Peyer's patch (tissue), 4 donors: ENCODE measurements at regions not wholly inside any gene's neighbourhood (a gene's known extent, or its start where the extent isn't known, plus 50 kb on each side); places are given as distances from the start of the nearest gene placed in this dataset.
A peak's percentile ranks its signal among the peaks of the same experiment; 100 is the strongest.

Source experiments
- DNase-seq, 3 donors: peaks; one replicate each; pipeline ENCODE4 v3.0.0-alpha.2; 2017 to 2019
- H3K27ac ChIP-seq, 4 donors: fragments of 200-600 bp; sonication (generic); one replicate each; pipeline ENCODE4 v1.5.1; 2016 to 2019
- H3K27me3 ChIP-seq, 2 donors: fragments of 200-600 bp; sonication (generic); one replicate each; pipeline ENCODE4 v1.5.1; 2019
- H3K36me3 ChIP-seq, 3 donors: fragments of 200-600 bp; sonication (generic); one replicate each; pipeline ENCODE4 v1.5.1; 2016 to 2019
- H3K4me1 ChIP-seq, 4 donors: fragments of 200-600 bp; sonication (generic); one replicate each; pipeline ENCODE4 v1.5.1; 2016 to 2019
- H3K4me3 ChIP-seq, 4 donors: fragments of 200-600 bp; sonication (generic); 1 replicate in 3 of 4; 2 replicates in 1 of 4; pipeline ENCODE4 v1.5.1; 2016 to 2019; ENCODE audit warnings: mild to moderate bottlenecking in 1 of 4
- H3K9me3 ChIP-seq, 4 donors: fragments of 200-600 bp; sonication (generic); one replicate each; pipeline ENCODE4 v1.5.1; 2016 to 2019; ENCODE audit warnings: mild to moderate bottlenecking in 1 of 4
- CTCF ChIP-seq, 6 experiments: fragments of 450-650 bp in 4 of 6; fragments of 200-600 bp in 2 of 6; sonication (generic) in 1 of 6; IDR thresholded peaks; one replicate each; pipeline ENCODE4 v1.5.1; 2017 to 2019; ENCODE audit warnings: antibody characterized with exemption in 6 of 6, mild to moderate bottlenecking in 3 of 6, moderate library complexity in 1 of 6
- POLR2A ChIP-seq, 2 donors: fragments of 450-650 bp; IDR thresholded peaks; one replicate each; pipeline ENCODE4 v1.5.1; 2017; ENCODE audit warnings: antibody characterized with exemption in 2 of 2, mild to moderate bottlenecking in 2 of 2, moderate library complexity in 2 of 2

- H3K27ac ChIP-seq, result peak overlapping the region in 3 of 4 donors; percentile 15 to 48 (median 48)
- no peak for DNase-seq
- no peak overlapping the region for H3K4me3 ChIP-seq
Observed at GRCh38 chr6:137690721-137691120, 176.3 kb upstream of the TNFAIP3 start.

GRCh38 chr6:137692308-137692707 is 174.8 kb upstream of the TNFAIP3 start:
- no peak for TF ChIP-seq POLR2A (IDR thresholded peaks at IDR 0.05)
- TF ChIP-seq CTCF (IDR thresholded peaks at IDR 0.05), result no peak
- no peak overlapping the region for H3K4me3 ChIP-seq
- no peak for DNase-seq
- H3K27me3 ChIP-seq, result no peaks in the 10 kb centered on the region
- H3K36me3 ChIP-seq, result no peaks in the 10 kb centered on the region
- H3K27ac ChIP-seq, result no peak overlapping the region
- peaks cover 0 to 24% (median 0%) of the 10 kb centered on the region in 4 donors for H3K4me1 ChIP-seq
- no peaks in the 10 kb centered on the region for H3K9me3 ChIP-seq

More at GRCh38 chr6:137690721-137691120, 176.3 kb upstream of the TNFAIP3 start:
- Histone ChIP-seq H3K36me3 (no peaks in the 10 kb centered on the region), H3K27me3 (no peaks in the 10 kb centered on the region), H3K4me1 (peaks cover 0 to 17% (median 0%) of the 10 kb centered on the region in 4 donors), H3K9me3 (no peaks in the 10 kb centered on the region)
- TF ChIP-seq CTCF (IDR thresholded peaks at IDR 0.05) (no peak), POLR2A (IDR thresholded peaks at IDR 0.05) (no peak)

DNA sequence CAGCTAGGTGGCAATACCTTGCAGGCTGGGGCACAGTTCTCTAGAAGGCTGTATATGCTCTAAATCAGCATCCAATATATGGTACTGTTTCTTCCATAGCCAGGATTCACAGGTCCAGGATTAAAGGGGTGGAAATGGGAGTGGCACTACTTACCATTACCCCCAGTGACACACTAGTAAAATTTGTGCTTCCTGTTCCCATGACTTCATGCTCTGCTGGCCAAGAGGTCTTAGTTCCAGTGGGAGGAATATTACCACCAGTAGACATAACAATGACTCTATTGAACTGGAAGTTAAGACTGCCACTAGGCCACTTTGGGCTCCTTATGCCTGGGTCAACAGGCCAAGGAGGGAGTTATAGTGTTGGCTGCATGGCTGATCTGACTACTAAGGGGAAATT is 174.3 kb upstream of the TNFAIP3 start:
- Histone ChIP-seq H3K9me3 (no peaks in the 10 kb centered on the region), H3K36me3 (no peaks in the 10 kb centered on the region), H3K4me3 (no peak overlapping the region), H3K4me1 (peaks cover 0 to 29% (median 0%) of the 10 kb centered on the region in 4 donors), H3K27me3 (no peaks in the 10 kb centered on the region), H3K27ac (no peak overlapping the region)
- TF ChIP-seq CTCF (IDR thresholded peaks at IDR 0.05) (no peak), POLR2A (IDR thresholded peaks at IDR 0.05) (no peak)
- no peak for DNase-seq

- no peaks in the 10 kb centered on the region for H3K36me3 ChIP-seq
Observed at GRCh38 chr6:137693711-137694110, 173.3 kb upstream of the TNFAIP3 start.

DNA sequence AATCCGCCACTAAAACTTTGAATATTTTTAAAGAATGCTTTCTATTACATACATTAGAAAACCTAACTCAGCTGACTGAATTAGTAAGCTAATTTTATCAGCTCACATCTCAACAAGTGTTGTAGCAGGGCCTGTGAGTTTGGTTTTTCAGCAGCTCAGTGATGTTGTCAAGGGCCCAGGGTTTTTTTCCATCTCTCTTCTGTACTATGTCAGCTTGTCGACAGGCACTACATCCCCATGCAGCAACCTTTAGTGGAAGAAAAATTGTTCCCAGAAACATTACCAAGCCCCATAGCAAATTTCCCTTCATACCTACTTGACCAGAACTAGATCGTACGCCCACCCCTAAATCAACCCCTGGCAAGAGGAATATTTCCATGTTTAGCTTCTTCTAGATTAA is 170.3 kb upstream of the TNFAIP3 start:
- TF ChIP-seq CTCF (IDR thresholded peaks at IDR 0.05), result no peak
- TF ChIP-seq POLR2A (IDR thresholded peaks at IDR 0.05), result no peak
- DNase-seq, result no peak
- H3K36me3 ChIP-seq, result no peaks in the 10 kb centered on the region
- peaks cover 0 to 15% (median 0%) of the 10 kb centered on the region in 4 donors for H3K4me1 ChIP-seq
- no peaks in the 10 kb centered on the region for H3K9me3 ChIP-seq
- H3K4me3 ChIP-seq, result no peak overlapping the region
- peak overlapping the region in 1 of 4 donors; percentile 43 for H3K27ac ChIP-seq
- H3K27me3 ChIP-seq, result no peaks in the 10 kb centered on the region

More at GRCh38 chr6:137693711-137694110, 173.3 kb upstream of the TNFAIP3 start:
- H3K27me3 ChIP-seq, result no peaks in the 10 kb centered on the region
- H3K4me3 ChIP-seq, result no peak overlapping the region
- H3K4me1 ChIP-seq, result peaks cover 0 to 32% (median 0%) of the 10 kb centered on the region in 4 donors
- TF ChIP-seq POLR2A (IDR thresholded peaks at IDR 0.05), result no peak
- TF ChIP-seq CTCF (IDR thresholded peaks at IDR 0.05), result no peak
- DNase-seq, result no peak
- H3K27ac ChIP-seq, result no peak overlapping the region
- no peaks in the 10 kb centered on the region for H3K9me3 ChIP-seq
